ENCODE measurements at regions not wholly inside any gene's neighbourhood (a gene's known extent, or its start where the extent isn't known, plus 50 kb on each side); places are given as distances from the start of the nearest gene placed in this dataset.

- TF ChIP-seq, protein P1, sequence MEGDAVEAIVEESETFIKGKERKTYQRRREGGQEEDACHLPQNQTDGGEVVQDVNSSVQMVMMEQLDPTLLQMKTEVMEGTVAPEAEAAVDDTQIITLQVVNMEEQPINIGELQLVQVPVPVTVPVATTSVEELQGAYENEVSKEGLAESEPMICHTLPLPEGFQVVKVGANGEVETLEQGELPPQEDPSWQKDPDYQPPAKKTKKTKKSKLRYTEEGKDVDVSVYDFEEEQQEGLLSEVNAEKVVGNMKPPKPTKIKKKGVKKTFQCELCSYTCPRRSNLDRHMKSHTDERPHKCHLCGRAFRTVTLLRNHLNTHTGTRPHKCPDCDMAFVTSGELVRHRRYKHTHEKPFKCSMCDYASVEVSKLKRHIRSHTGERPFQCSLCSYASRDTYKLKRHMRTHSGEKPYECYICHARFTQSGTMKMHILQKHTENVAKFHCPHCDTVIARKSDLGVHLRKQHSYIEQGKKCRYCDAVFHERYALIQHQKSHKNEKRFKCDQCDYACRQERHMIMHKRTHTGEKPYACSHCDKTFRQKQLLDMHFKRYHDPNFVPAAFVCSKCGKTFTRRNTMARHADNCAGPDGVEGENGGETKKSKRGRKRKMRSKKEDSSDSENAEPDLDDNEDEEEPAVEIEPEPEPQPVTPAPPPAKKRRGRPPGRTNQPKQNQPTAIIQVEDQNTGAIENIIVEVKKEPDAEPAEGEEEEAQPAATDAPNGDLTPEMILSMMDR (IDR thresholded peaks at IDR 0.05) = no peak
- no peak for TF ChIP-seq POLR2A (IDR thresholded peaks at IDR 0.05)
Measured at GRCh38 chr2:156023229-156023869, 309.2 kb downstream of the NR4A2 start.

Measured in right lobe of liver (tissue), 4 donors.